Limb (tissue), 2 donors: ENCODE measurements at regions not wholly inside any gene's neighbourhood (a gene's known extent, or its start where the extent isn't known, plus 50 kb on each side); places are given as distances from the start of the nearest gene placed in this dataset.
"Not testable (repeated sequence)": the region's sequence is repeated elsewhere in the genome, so short reads cannot be mapped to it uniquely, and the experiment has no call there.

ENCODE experiments used
- DNase-seq, 2 donors: peaks; one replicate each; pipeline ENCODE4 v3.0.0-alpha.2; 2016; ENCODE audit errors: extremely low spot score in 2 of 2

DNA sequence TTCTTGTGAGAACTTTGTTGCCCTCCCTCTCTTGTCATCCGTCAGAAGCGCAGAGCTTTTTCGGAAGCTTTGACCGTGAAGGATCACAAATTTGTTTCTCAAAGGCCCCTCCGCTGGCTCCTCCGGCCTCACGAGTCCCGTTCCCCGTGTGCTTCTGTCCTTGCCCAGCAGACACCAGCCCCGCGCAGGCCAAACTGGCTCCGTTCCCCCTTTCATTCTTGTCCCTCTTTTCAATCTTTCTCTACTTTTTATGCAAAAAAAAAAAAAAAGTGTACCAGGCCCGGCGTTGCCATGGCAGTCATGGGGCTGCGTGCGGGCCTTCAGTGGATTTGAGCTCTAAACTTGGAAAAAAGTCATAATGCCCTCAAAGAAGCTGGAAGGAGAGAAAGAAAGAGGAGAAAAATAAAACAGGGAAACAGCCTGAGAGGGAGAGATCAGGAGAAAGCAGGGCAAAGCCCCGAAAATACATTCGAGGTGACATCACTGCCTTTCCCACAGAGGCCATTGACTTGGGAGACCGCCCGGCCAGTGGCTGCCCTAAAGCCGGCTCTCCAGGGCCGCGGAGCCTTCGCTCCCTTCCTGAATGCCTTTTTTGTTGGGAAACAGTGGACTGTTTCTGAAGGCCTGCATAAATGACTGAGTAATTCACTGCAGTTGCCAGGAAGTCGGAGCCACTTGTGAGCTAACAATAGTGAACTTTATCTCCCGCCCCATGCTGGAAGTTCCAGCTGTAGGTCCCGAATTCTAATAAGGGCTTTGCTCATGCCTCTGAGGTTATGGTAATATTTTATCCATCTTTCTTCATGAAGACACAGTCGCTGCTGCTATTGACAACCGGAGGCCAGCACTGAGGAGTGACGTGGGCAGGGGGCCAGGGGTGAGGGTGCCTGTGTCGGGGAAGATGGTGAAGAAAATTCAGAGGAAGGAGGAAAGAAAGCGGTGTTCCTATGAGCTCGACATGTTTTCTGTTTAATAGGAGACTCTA is 670.9 kb downstream of the QKI start:
- DNase-seq: peak; percentile 76 to 77

DNA sequence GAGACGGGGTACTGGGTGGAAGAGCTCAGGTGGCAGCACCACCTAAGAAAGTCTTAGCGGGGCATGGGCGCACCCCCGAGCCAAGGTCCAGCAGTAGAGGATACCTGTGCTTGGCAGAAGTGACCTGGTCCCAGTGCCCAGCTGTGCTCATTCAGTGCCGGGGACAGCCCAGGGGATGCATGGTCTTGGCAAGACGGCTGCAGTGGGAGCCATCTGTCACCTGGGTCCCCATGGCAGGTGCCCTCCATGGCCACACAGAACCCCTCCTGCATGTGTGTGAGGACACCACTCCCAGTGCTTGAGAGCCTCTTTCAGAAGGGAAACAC is 664.7 kb downstream of the QKI start:
- DNase-seq: no peak

DNA sequence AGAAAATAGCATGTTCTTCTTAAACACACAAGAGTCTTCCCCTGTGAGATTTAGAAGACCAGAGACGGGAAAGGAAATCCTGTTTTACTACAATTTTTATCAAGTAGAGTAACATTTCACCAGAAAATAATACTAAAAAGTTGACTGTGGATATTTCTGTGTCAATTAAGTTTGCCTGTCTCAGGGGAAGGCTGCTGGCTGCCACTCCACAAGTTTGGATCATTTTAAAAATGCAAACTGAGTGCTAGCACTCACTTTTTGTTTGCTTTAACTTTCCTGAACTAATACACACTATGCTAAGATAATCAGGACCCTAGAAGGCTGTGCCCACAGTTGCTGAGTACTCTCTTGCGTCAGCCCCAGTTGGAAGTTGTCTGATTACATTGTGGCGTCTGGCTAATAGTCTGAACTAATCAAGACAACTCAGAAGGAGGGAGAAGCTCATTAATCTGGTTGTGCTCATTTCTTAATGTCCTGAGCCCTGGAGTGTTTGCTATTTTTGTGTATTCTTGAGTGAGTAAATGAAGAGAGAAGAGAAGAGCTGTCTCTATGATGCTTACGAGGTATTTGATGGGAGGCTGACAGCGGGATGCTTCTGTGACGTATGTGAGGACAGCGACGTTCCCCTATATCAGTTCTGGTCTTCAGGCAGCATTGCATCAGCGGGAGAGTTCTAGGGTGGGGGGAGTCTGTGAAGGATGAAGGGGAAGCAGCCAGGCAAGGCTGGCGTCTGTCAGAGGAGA is 664.2 kb downstream of the QKI start:
- DNase-seq: no peak

- not testable (repeated sequence) for DNase-seq
Observed at GRCh38 chr6:164076818-164077532, 662.5 kb downstream of the QKI start.

GRCh38 chr6:164075981-164076615 is 661.6 kb downstream of the QKI start:
- DNase-seq: no peak

DNA sequence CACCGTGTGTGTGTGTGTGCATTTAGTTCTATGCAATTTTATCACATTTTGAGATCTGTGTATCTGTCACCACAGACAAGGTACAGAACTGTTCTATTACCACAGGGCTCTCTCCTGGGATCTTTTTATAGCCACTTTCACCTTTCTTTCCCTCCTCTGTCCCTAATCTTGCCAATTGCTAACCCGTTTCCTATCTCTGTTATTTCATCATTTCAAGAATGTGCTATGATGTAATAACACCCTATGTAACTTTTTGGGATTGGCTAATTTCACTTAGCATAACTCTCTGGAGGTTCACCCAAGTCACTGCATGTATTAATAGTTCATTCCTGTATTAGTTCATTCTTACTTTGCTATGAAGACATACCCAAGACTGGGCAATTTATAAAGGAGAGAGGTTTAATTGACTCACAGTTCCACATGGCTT is 657.7 kb downstream of the QKI start:
- DNase-seq: no peak

DNA sequence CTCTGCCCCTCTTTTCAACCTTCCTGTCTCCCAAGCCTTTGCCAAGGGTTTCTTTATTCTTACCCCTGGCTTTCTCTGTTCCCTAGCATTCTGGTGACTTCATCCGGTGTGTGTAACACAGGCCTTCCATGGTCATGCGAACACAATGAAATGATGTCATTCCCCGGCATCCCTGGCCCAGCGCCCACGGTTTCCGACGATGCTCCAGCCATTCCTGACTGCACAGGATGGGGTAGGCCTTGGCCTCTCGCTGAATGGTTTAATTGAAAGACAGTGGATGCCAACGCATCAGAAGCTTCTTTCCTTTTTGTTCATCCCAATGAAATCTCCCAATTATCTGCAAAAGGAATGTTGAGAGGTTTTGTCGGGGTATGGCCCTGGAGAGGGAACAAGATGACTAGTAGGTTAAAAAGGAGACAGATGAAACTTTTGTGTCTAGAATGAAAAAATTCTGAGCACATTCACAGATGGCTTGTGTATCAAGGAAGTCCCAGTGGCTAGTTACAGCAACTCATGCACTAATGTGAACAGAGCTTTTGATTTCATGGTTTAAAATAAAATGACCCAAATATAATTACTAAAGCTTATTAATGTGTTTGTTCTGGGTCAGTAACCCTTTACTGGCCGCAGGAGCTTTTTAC is 655.0 kb downstream of the QKI start:
- DNase-seq: peak; percentile 46 to 80

- no peak for DNase-seq
Observed at GRCh38 chr6:164068527-164068926, 654.0 kb downstream of the QKI start.

GRCh38 chr6:164066766-164067165 is 652.2 kb downstream of the QKI start:
- peak in 1 of 2 donors; percentile 44 for DNase-seq

GRCh38 chr6:164066335-164066734 is 651.8 kb downstream of the QKI start:
- DNase-seq: peak in 1 of 2 donors; percentile 28

- no peak for DNase-seq
Observed at GRCh38 chr6:164063346-164063745, 648.8 kb downstream of the QKI start.

DNA sequence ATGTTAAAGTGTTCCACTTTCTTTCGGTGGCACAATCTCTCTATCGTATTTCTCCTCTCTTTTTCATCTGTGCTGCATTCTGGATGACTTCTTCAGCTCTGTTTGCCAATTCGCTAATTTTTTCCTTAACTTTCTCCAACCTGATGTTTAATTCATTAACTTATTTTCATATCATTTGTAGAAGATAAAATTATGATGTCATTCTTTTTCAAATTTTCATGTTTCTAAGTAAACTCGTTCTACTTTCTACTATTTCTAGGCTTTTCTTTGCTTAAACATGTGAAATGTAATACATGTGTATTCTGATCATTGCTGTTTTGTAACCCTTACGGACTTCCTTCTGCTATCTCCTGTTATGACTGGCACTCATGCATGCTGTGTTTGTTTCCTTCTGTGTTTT is 648.4 kb downstream of the QKI start:
- DNase-seq: no peak

DNA sequence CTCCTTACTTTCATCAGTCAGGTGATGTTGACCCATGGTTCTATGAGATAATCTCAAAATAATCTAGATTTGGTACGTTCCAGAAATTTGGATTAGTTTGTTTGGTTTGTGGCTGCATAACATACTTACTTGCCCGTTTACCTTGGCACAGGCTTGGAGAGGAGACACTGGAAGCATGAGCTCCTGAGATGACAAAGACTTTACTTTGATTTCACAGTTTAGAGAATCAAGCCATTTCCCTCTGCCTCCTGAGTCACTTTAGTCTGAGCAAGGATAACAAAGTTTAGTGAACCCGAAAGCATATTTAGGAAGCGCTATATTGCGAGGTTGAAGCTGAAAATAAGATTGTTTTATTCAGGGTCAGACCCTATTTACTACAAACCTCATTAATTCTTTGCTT is 643.4 kb downstream of the QKI start:
- DNase-seq: no peak

DNA sequence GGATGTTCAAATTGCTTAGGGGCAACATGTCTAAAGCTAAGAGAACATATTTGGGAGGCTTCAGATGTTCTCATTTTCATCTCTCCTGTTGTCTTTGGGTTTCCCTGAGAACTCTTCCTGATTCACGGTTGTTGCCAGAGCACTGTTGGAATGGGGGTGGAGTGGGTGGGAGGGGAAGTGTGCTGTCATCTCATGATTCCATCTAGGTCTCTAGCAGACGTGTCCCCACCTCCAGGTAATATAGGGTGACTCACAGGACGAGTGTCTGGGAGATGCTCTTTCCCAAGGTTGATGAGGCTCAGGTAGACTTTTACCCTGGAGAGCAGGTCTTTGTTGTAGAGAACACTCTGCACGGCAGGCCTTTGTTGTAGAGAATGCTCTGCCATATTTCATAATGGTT is 636.9 kb downstream of the QKI start:
- DNase-seq: no peak

DNA sequence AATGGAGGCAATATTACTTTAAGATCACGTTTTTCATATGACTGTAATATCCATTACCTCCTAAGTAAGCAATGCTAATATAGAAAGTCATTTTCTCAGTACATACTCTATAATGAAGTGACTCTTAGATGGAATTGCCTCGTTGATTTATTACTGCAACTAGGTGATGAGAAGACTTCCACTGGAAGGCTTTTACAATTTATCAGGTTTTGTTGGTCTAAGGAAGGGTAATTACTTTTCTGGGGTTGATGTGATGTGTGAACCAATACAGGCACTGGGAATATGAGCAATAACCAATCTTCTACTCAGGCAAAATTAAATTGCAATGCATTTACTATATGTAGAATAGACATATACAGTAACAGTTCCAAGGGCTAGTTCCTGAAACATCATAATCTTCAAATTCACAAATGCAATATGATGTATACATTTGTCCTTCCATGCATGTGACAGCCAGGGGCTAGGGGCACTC is 635.0 kb downstream of the QKI start:
- DNase-seq: no peak

DNA sequence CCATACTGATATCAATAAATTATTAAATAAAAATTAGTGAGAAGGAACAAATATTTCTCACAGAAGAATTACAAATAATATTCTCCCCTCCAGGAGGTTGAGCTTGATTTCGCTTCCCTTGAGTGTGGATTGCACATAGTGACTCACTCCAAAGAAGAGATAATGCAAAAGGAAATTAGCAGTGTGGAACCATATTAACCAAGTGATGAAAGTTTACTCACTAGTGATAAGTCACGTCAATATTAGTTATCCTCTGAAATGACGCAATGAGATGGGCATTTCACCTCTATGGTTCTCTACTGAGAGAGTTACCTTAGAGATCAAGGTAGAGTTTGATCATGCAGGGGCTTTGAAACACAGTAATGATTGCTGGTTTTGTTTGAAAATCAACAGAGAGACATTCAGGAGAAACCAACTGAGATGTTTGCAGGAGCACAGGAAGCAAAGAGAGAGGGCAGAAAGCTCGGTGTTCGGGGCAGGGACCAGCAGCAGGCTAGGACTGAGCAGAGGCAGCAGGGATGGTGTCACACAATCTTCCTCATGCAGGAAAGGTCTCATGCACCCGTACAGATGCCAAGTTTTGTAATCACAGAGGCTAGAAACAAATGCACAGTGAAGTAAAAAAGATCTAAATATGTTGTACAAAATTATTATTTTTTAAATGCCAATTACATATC is 634.5 kb downstream of the QKI start:
- DNase-seq: no peak

GRCh38 chr6:164045082-164045481 is 630.6 kb downstream of the QKI start:
- DNase-seq: no peak

GRCh38 chr6:164043656-164044055 is 629.1 kb downstream of the QKI start:
- DNase-seq: not testable (repeated sequence)

GRCh38 chr6:164042212-164042611 is 627.7 kb downstream of the QKI start:
- DNase-seq: no peak

- no peak for DNase-seq
Observed at GRCh38 chr6:164040994-164041393, 626.5 kb downstream of the QKI start.
